ENCODE measurements at regions not wholly inside any gene's neighbourhood (a gene's known extent, or its start where the extent isn't known, plus 50 kb on each side); places are given as distances from the start of the nearest gene placed in this dataset.
A peak's percentile ranks its signal among the peaks of the same experiment; 100 is the strongest.
"Not testable (repeated sequence)": the region's sequence is repeated elsewhere in the genome, so short reads cannot be mapped to it uniquely, and the experiment has no call there.

- no peak for DNase-seq (ENCODE audit: low read depth)
These were observed 57.8 kb upstream of the TPP2 start for GRCh38 chr13:102538938-102539337.

- DNase-seq (ENCODE audit: low read depth), result no peak
These were observed 59.9 kb upstream of the TPP2 start for GRCh38 chr13:102536695-102537485.

- DNase-seq (ENCODE audit: low read depth), result no peak
These were observed 60.6 kb upstream of the TPP2 start for GRCh38 chr13:102536196-102536595.

- DNase-seq (ENCODE audit: low read depth), result no peak
These were observed 66.0 kb upstream of the TPP2 start for GRCh38 chr13:102530751-102531150.

GRCh38 chr13:102522251-102522650 is 74.5 kb upstream of the TPP2 start:
- not testable (repeated sequence) for DNase-seq (ENCODE audit: low read depth)

- DNase-seq (ENCODE audit: low read depth), result peak; percentile 21
These were observed 78.8 kb upstream of the TPP2 start for GRCh38 chr13:102517959-102518358.

- DNase-seq (ENCODE audit: low read depth), result no peak
These were observed 86.7 kb upstream of the TPP2 start for GRCh38 chr13:102510072-102510471.

GRCh38 chr13:102508411-102508810 is 88.4 kb upstream of the TPP2 start:
- no peak for DNase-seq (ENCODE audit: low read depth)

- no peak for DNase-seq (ENCODE audit: low read depth)
These were observed 92.8 kb upstream of the TPP2 start for GRCh38 chr13:102504002-102504401.

GRCh38 chr13:102495663-102496062 is 93.8 kb upstream of the FGF14 start:
- DNase-seq (ENCODE audit: low read depth), result no peak

GRCh38 chr13:102487330-102487729 is 85.5 kb upstream of the FGF14 start:
- DNase-seq (ENCODE audit: low read depth), result no peak

GRCh38 chr13:102484329-102484728 is 82.5 kb upstream of the FGF14 start:
- DNase-seq (ENCODE audit: low read depth), result peak; percentile 18

- DNase-seq (ENCODE audit: low read depth), result no peak
These were observed 70.8 kb upstream of the FGF14 start for GRCh38 chr13:102472650-102473049.

- no peak for DNase-seq (ENCODE audit: low read depth)
These were observed 68.6 kb upstream of the FGF14 start for GRCh38 chr13:102470283-102470917.

GRCh38 chr13:102466610-102467190 is 64.9 kb upstream of the FGF14 start:
- DNase-seq (ENCODE audit: low read depth), result no peak

GRCh38 chr13:102462570-102462969 is 60.7 kb upstream of the FGF14 start:
- DNase-seq (ENCODE audit: low read depth), result no peak

- peak; percentile 44 for DNase-seq (ENCODE audit: low read depth)
These were observed 59.5 kb upstream of the FGF14 start for GRCh38 chr13:102461302-102461701.

GRCh38 chr13:102460806-102461205 is 59.0 kb upstream of the FGF14 start:
- DNase-seq (ENCODE audit: low read depth), result no peak

GRCh38 chr13:102452836-102453235 is 51.0 kb upstream of the FGF14 start:
- DNase-seq (ENCODE audit: low read depth), result peak; percentile 14
